Gastrocnemius medialis (tissue), 4 donors: ENCODE measurements at regions not wholly inside any gene's neighbourhood (a gene's known extent, or its start where the extent isn't known, plus 50 kb on each side); places are given as distances from the start of the nearest gene placed in this dataset.

ENCODE experiments used
- ATAC-seq, 2 donors: fragments of 150-250 bp; one replicate each; pipeline ENCODE4 v1.9.1; 2016
- DNase-seq, 2 donors: peaks; one replicate each; pipeline ENCODE4 v3.0.0-alpha.2; 2019
- H3K27ac ChIP-seq, 4 donors: fragments of 200-600 bp; sonication (generic); 1 replicate in 1 of 4; 2 replicates in 3 of 4; pipeline ENCODE4 v1.5.1; 2016 to 2018; ENCODE audit warnings: mild to moderate bottlenecking in 2 of 4, moderate library complexity in 1 of 4
- H3K27me3 ChIP-seq, 3 donors: fragments of 200-600 bp; sonication (generic) in 2 of 3; 1 replicate in 1 of 3; 2 replicates in 2 of 3; pipeline versions ENCODE4 v1.5.1 to v1.6.0; 2016 to 2019; ENCODE audit warnings: mild to moderate bottlenecking in 1 of 3, moderate library complexity in 1 of 3
- H3K36me3 ChIP-seq, 2 donors: fragments of 200-600 bp; sonication (generic) in 1 of 2; one replicate each; pipeline ENCODE4 v1.5.1; 2017 to 2018
- H3K4me1 ChIP-seq, 2 donors: fragments of 200-600 bp; sonication (generic) in 1 of 2; one replicate each; pipeline ENCODE4 v1.5.1; 2016 to 2017; ENCODE audit warnings: mild to moderate bottlenecking in 2 of 2
- H3K4me3 ChIP-seq, 4 donors: fragments of 200-600 bp; sonication (generic) in 3 of 4; 1 replicate in 1 of 4; 2 replicates in 3 of 4; pipeline ENCODE4 v1.5.1; 2016 to 2019; ENCODE audit warnings: mild to moderate bottlenecking in 2 of 4
- H3K9me3 ChIP-seq, 3 donors: fragments of 200-600 bp; sonication (generic) in 2 of 3; 1 replicate in 1 of 3; 2 replicates in 2 of 3; pipeline ENCODE4 v1.5.1; 2016 to 2019
- POLR2A ChIP-seq, 2 donors: fragments of 450-650 bp; IDR thresholded peaks; one replicate each; pipeline ENCODE4 v1.6.1; 2017; ENCODE audit warnings: antibody characterized with exemption in 2 of 2, mild to moderate bottlenecking in 2 of 2, moderate library complexity in 2 of 2
- in situ Hi-C, 4 donors: fragments of 200-750 bp; cut with MboI; loops; one replicate each; pipeline versions ENCODE4 v1.15.0 to v1.8.0; 2017; ENCODE audit warnings: low sequenced_read_pairs in 4 of 4
- intact Hi-C: fragments of 100-400 bp; cut with DNase I; formaldehyde crosslinking; loops from one replicate; pipeline ENCODE4 v1.15.1; 2023; ENCODE audit warnings: low total_unique reads
- TF ChIP-seq, protein P1 (sequence below), 5 experiments: fragments of 450-650 bp in 3 of 5; fragments of 200-600 bp in 2 of 5; sonication (generic) in 2 of 5; IDR thresholded peaks in 4 of 5; conservative IDR thresholded peaks in 1 of 5; 1 replicate in 4 of 5; 2 replicates in 1 of 5; pipeline ENCODE4 v1.5.1; 2016 to 2019; ENCODE audit warnings: antibody characterized with exemption in 5 of 5, mild to moderate bottlenecking in 3 of 5, moderate library complexity in 3 of 5

- Histone ChIP-seq H3K4me1 (no peaks in the 10 kb centered on the region), H3K36me3 (no peaks in the 10 kb centered on the region), H3K27me3 (no peaks in the 10 kb centered on the region), H3K4me3 (no peak overlapping the region), H3K27ac (no peak overlapping the region), H3K9me3 (no peaks in the 10 kb centered on the region)
- in situ Hi-C loops, result loop anchor here in 2 of 4 donors (25.0 kb wide), 1 partner anchor 98 kb away; the partner anchor contains the start of gene ASIC2 (in 2 of the 2)
- DNase-seq, result no peak
- intact Hi-C loops, result no loop called here
- ATAC-seq, result no peak
- TF ChIP-seq, protein P1, sequence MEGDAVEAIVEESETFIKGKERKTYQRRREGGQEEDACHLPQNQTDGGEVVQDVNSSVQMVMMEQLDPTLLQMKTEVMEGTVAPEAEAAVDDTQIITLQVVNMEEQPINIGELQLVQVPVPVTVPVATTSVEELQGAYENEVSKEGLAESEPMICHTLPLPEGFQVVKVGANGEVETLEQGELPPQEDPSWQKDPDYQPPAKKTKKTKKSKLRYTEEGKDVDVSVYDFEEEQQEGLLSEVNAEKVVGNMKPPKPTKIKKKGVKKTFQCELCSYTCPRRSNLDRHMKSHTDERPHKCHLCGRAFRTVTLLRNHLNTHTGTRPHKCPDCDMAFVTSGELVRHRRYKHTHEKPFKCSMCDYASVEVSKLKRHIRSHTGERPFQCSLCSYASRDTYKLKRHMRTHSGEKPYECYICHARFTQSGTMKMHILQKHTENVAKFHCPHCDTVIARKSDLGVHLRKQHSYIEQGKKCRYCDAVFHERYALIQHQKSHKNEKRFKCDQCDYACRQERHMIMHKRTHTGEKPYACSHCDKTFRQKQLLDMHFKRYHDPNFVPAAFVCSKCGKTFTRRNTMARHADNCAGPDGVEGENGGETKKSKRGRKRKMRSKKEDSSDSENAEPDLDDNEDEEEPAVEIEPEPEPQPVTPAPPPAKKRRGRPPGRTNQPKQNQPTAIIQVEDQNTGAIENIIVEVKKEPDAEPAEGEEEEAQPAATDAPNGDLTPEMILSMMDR (IDR thresholded peaks at IDR 0.05 in 4 of 5, conservative IDR thresholded peaks at IDR 0.05 in 1 of 5), result no peak
Observed at GRCh38 chr17:33385133-33385532, 92.0 kb upstream of the ASIC2 start.

DNA sequence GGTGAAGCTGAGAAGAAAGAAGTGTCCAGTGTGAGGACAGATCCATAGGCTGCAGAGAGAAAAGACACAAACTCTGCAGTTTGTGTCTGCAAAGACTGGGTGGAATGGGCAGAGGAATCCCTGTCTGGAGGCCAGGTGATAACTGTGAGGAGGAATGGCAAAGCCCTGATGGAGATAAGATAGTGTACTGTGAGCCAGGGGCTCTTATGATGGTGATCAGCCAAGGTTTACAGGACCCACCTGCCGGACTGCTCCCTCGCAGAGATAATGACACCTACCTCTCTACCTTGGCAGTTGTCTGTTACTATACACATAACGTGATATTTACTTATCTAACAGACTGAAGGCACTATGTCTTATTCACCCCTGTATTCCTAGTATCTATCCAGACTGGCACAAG lies 92.6 kb upstream of the ASIC2 start:
- intact Hi-C loops, result no loop called here
- Histone ChIP-seq H3K27me3 (no peaks in the 10 kb centered on the region), H3K9me3 (no peaks in the 10 kb centered on the region), H3K4me3 (no peak overlapping the region), H3K27ac (no peak overlapping the region), H3K36me3 (no peaks in the 10 kb centered on the region), H3K4me1 (no peaks in the 10 kb centered on the region)
- in situ Hi-C loops, result loop anchor here in 2 of 4 donors (25.0 kb wide), 1 partner anchor 98 kb away; the partner anchor contains the start of gene ASIC2 (in 2 of the 2)
- TF ChIP-seq, protein P1 (IDR thresholded peaks at IDR 0.05 in 4 of 5, conservative IDR thresholded peaks at IDR 0.05 in 1 of 5), result no peak
- no peak for TF ChIP-seq POLR2A (IDR thresholded peaks at IDR 0.05)
- ATAC-seq (no peak), DNase-seq (no peak)

DNA sequence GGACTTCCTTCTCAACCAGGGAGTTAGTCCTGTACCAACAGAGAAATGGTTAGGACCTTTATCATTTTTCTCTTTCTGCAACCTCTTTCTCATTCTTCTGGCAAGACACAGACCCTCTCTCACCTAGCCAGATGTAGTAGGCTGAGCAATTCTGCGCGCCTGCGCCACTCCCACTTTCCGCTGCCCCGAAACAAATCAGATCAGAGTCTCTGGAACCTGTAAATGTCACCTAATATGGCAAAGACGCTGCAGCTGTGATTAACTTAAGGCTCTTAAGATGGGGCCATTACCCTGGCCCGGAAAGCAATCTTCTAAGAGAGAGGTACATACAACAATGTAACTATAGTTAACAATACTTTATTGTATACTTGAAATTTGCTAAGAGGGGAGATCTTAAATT lies 94.3 kb upstream of the ASIC2 start:
- H3K4me3 ChIP-seq, result no peak overlapping the region
- ATAC-seq, result no peak
- no peaks in the 10 kb centered on the region for H3K27me3 ChIP-seq
- DNase-seq, result no peak
- in situ Hi-C loops (loop anchor here in 2 of 4 donors (25.0 kb wide), 1 partner anchor 100 kb away; the partner anchor contains the start of gene ASIC2 (in 2 of the 2)), intact Hi-C loops (no loop called here)
- no peak overlapping the region for H3K27ac ChIP-seq
- H3K9me3 ChIP-seq, result no peaks in the 10 kb centered on the region
- H3K4me1 ChIP-seq, result no peaks in the 10 kb centered on the region
- TF ChIP-seq POLR2A (IDR thresholded peaks at IDR 0.05), result no peak
- no peaks in the 10 kb centered on the region for H3K36me3 ChIP-seq

DNA sequence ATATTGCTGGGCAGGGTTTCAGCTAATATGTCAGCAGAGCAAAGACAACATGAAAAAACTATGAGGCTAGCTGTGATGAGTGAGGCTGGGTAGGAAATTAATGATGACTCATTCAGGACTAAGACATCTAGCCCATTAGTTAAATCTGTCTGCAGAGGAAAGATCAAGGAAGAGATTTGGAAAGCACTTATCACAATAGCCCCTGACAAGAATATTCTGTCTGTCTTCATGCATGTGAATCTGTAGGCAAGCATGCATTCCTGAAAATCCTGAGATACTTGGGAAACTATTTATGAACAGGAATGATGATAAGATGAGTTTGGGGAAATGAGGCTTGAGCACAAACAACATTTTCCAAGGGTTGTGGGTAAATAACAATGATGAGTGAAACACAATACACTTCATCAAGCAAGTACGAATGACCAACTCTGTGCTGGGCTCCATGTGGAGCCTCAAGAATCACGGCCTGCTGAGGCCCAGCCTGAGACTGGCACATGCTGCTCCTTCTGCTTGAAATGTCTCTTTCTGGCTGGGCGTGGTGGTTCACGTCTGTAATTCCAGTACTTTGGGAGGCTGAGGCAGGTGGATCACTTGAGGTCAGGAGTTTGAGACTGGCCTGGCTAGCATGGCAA lies 96.5 kb upstream of the ASIC2 start:
- DNase-seq (no peak), ATAC-seq (no peak)
- Histone ChIP-seq H3K36me3 (no peaks in the 10 kb centered on the region), H3K27me3 (no peaks in the 10 kb centered on the region), H3K4me1 (no peaks in the 10 kb centered on the region), H3K4me3 (no peak overlapping the region), H3K9me3 (no peaks in the 10 kb centered on the region), H3K27ac (no peak overlapping the region)
- intact Hi-C loops (no loop called here), in situ Hi-C loops (loop anchor here in 2 of 4 donors (25.0 kb wide), 1 partner anchor 102 kb away; the partner anchor contains the start of gene ASIC2 (in 2 of the 2))
- TF ChIP-seq, protein P1 (IDR thresholded peaks at IDR 0.05 in 4 of 5, conservative IDR thresholded peaks at IDR 0.05 in 1 of 5), result no peak
- no peak for TF ChIP-seq POLR2A (IDR thresholded peaks at IDR 0.05)

DNA sequence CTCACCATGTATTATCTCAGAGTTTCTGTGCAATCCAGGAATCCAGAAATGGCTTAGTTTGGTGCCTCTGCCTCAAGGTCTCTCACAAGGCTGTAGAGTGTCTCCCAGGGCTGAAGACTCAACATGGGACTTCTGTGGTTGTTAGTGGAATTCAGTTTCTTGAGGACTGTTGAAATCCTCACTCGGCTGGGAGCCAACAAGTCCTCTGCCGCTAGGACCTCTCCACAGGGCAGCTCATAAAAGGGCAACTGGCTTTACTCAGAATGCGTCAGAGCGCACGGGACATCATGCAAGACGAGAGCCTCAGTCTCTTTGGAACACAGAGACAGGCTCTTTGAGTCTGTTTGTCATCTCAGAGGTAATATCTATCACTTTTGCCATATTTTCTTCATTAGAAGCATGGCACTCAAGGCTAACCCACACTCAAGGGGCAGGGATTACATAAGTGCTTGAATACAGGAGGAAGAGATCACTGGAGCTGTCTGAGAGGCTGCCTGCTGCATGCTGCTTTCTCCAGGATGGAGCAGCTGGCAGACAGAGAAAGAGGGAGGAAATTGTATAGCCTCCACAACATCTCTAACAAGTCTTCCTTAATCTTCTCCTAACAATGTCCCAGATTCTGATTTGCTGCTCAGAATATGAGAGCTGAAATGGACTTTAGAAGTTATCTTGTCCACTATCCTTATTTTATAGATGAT lies 97.5 kb upstream of the ASIC2 start:
- H3K9me3 ChIP-seq, result no peaks in the 10 kb centered on the region
- in situ Hi-C loops (loop anchor here in 2 of 4 donors (25.0 kb wide), 1 partner anchor 103 kb away; the partner anchor contains the start of gene ASIC2 (in 2 of the 2)), intact Hi-C loops (no loop called here)
- no peak overlapping the region for H3K4me3 ChIP-seq
- H3K27me3 ChIP-seq, result no peaks in the 10 kb centered on the region
- no peaks in the 10 kb centered on the region for H3K4me1 ChIP-seq
- H3K27ac ChIP-seq, result no peak overlapping the region
- H3K36me3 ChIP-seq, result no peaks in the 10 kb centered on the region
- DNase-seq (no peak), ATAC-seq (no peak)
- TF ChIP-seq POLR2A (IDR thresholded peaks at IDR 0.05), result no peak
- TF ChIP-seq, protein P1 (IDR thresholded peaks at IDR 0.05 in 4 of 5, conservative IDR thresholded peaks at IDR 0.05 in 1 of 5), result no peak
